ENCODE measurements at regions not wholly inside any gene's neighbourhood (a gene's known extent, or its start where the extent isn't known, plus 50 kb on each side); places are given as distances from the start of the nearest gene placed in this dataset.

GRCh38 chr12:19038209-19038608 lies 91.3 kb upstream of the PLEKHA5 start:
- TF ChIP-seq CTCF (IDR thresholded peaks at IDR 0.05) (no peak), POLR2AphosphoS5 (IDR thresholded peaks at IDR 0.05) (no peak), EP300 (IDR thresholded peaks at IDR 0.05) (no peak), POLR2A (IDR thresholded peaks at IDR 0.05) (no peak)
- no peak overlapping the region for H3K4me3 ChIP-seq
- peaks cover 0 to 5% (median 0%) of the 10 kb centered on the region in 4 donors for H3K9me3 ChIP-seq
- no peak for DNase-seq
- H3K4me1 ChIP-seq, result peaks cover 0 to 4% (median 0%) of the 10 kb centered on the region in 4 donors
- intact Hi-C loops (cut with DNase I; ENCODE audit: low total_unique reads), result no loop called here
- WGBS, 5 donors, result 76 to 83% (median 77%) methylated on average over 6 of the region's 6 CpGs
- no peak overlapping the region for H3K27ac ChIP-seq
- H3K27me3 ChIP-seq, result no peaks in the 10 kb centered on the region
- H3K36me3 ChIP-seq, result no peaks in the 10 kb centered on the region

- no peak for DNase-seq
- H3K27me3 ChIP-seq, result no peaks in the 10 kb centered on the region
- H3K27ac ChIP-seq, result no peak overlapping the region
- peaks cover 0 to 4% (median 0%) of the 10 kb centered on the region in 4 donors for H3K4me1 ChIP-seq
- no peak overlapping the region for H3K4me3 ChIP-seq
- WGBS, 5 donors, result 74 to 79% (median 77%) methylated on average over 3 of the region's 3 CpGs
- H3K9me3 ChIP-seq, result no peaks in the 10 kb centered on the region
- TF ChIP-seq EP300 (IDR thresholded peaks at IDR 0.05) (no peak), POLR2AphosphoS5 (IDR thresholded peaks at IDR 0.05) (no peak), POLR2A (IDR thresholded peaks at IDR 0.05) (no peak), CTCF (IDR thresholded peaks at IDR 0.05) (no peak)
- H3K36me3 ChIP-seq, result no peaks in the 10 kb centered on the region
- intact Hi-C loops (cut with DNase I; ENCODE audit: low total_unique reads), result no loop called here
Observed at GRCh38 chr12:19039515-19039914, 90.0 kb upstream of the PLEKHA5 start.

- intact Hi-C loops (cut with DNase I; ENCODE audit: low total_unique reads), result no loop called here
Observed at GRCh38 chr12:19042221-19042620, 87.3 kb upstream of the PLEKHA5 start.

GRCh38 chr12:19044430-19044829 lies 85.1 kb upstream of the PLEKHA5 start:
- no peak for DNase-seq
- intact Hi-C loops (cut with DNase I; ENCODE audit: low total_unique reads), result no loop called here
- TF ChIP-seq POLR2A (IDR thresholded peaks at IDR 0.05) (no peak), CTCF (IDR thresholded peaks at IDR 0.05) (no peak), EP300 (IDR thresholded peaks at IDR 0.05) (no peak), POLR2AphosphoS5 (IDR thresholded peaks at IDR 0.05) (no peak)
- no peaks in the 10 kb centered on the region for H3K36me3 ChIP-seq
- H3K27ac ChIP-seq, result no peak overlapping the region
- no peaks in the 10 kb centered on the region for H3K27me3 ChIP-seq
- H3K4me1 ChIP-seq, result peaks cover 0 to 5% (median 0%) of the 10 kb centered on the region in 4 donors
- H3K4me3 ChIP-seq, result no peak overlapping the region
- no peaks in the 10 kb centered on the region for H3K9me3 ChIP-seq
- WGBS, 5 donors, result 15 to 44% (median 21%) methylated on average over 3 of the region's 3 CpGs

More at GRCh38 chr12:19042221-19042620, 87.3 kb upstream of the PLEKHA5 start:
- TF ChIP-seq POLR2A (IDR thresholded peaks at IDR 0.05), result no peak
- TF ChIP-seq CTCF (IDR thresholded peaks at IDR 0.05), result no peak
- no peak for TF ChIP-seq EP300 (IDR thresholded peaks at IDR 0.05)
- no peak for TF ChIP-seq POLR2AphosphoS5 (IDR thresholded peaks at IDR 0.05)
- WGBS, 5 donors, result 90 to 97% (median 94%) methylated on average over 3 of the region's 3 CpGs
- DNase-seq, result no peak
- no peaks in the 10 kb centered on the region for H3K36me3 ChIP-seq
- no peak overlapping the region for H3K27ac ChIP-seq
- H3K27me3 ChIP-seq, result no peaks in the 10 kb centered on the region
- H3K9me3 ChIP-seq, result no peaks in the 10 kb centered on the region
- peaks cover 0 to 5% (median 2%) of the 10 kb centered on the region in 4 donors for H3K4me1 ChIP-seq
- H3K4me3 ChIP-seq, result no peak overlapping the region

All from stomach (tissue), 8 donors.